ENCODE measurements at regions not wholly inside any gene's neighbourhood (a gene's known extent, or its start where the extent isn't known, plus 50 kb on each side); places are given as distances from the start of the nearest gene placed in this dataset.

- Histone ChIP-seq H3K4me1 (ENCODE audit: control insufficient read depth, insufficient read depth, low read length, unreplicated experiment) (peaks cover 28% of the 10 kb centered on the region), H3K27me3 (ENCODE audit: insufficient read depth, low read length) (no peaks in the 10 kb centered on the region), H3K4me3 (ENCODE audit: low read depth, low read length) (no peak overlapping the region), H3K36me3 (ENCODE audit: insufficient read depth, low read length) (no peaks in the 10 kb centered on the region), H2AFZ (ENCODE audit: low read length, unreplicated experiment) (no peak overlapping the region), H3K27ac (ENCODE audit: low read depth, low read length) (no peak overlapping the region), H3K79me2 (ENCODE audit: control insufficient read depth, insufficient read depth, low read length, unreplicated experiment) (no peaks in the 10 kb centered on the region)
Observed at GRCh38 chr9:12874395-12874794, 99.6 kb downstream of the LURAP1L start.

- no peaks in the 10 kb centered on the region for H3K27me3 ChIP-seq (ENCODE audit: insufficient read depth, low read length)
- H3K4me3 ChIP-seq (ENCODE audit: low read depth, low read length) = no peak overlapping the region
- no peaks in the 10 kb centered on the region for H3K79me2 ChIP-seq (ENCODE audit: control insufficient read depth, insufficient read depth, low read length, unreplicated experiment)
- H3K4me1 ChIP-seq (ENCODE audit: control insufficient read depth, insufficient read depth, low read length, unreplicated experiment) = peaks cover 32% of the 10 kb centered on the region
- no peaks in the 10 kb centered on the region for H3K36me3 ChIP-seq (ENCODE audit: insufficient read depth, low read length)
- H2AFZ ChIP-seq (ENCODE audit: low read length, unreplicated experiment) = no peak overlapping the region
- no peak overlapping the region for H3K27ac ChIP-seq (ENCODE audit: low read depth, low read length)
Observed at GRCh38 chr9:12875191-12875590, 100.4 kb downstream of the LURAP1L start.

GRCh38 chr9:12876872-12877271, 102.1 kb downstream of the LURAP1L start:
- H3K27ac ChIP-seq (ENCODE audit: low read depth, low read length) = no peak overlapping the region
- H3K27me3 ChIP-seq (ENCODE audit: insufficient read depth, low read length) = no peaks in the 10 kb centered on the region
- H3K4me3 ChIP-seq (ENCODE audit: low read depth, low read length) = no peak overlapping the region
- H3K79me2 ChIP-seq (ENCODE audit: control insufficient read depth, insufficient read depth, low read length, unreplicated experiment) = no peaks in the 10 kb centered on the region
- H3K4me1 ChIP-seq (ENCODE audit: control insufficient read depth, insufficient read depth, low read length, unreplicated experiment) = peaks cover 47% of the 10 kb centered on the region
- H2AFZ ChIP-seq (ENCODE audit: low read length, unreplicated experiment) = no peak overlapping the region
- no peaks in the 10 kb centered on the region for H3K36me3 ChIP-seq (ENCODE audit: insufficient read depth, low read length)

- Histone ChIP-seq H2AFZ (ENCODE audit: low read length, unreplicated experiment) (peak overlapping the region; percentile 7), H3K27me3 (ENCODE audit: insufficient read depth, low read length) (no peaks in the 10 kb centered on the region), H3K79me2 (ENCODE audit: control insufficient read depth, insufficient read depth, low read length, unreplicated experiment) (no peaks in the 10 kb centered on the region), H3K36me3 (ENCODE audit: insufficient read depth, low read length) (no peaks in the 10 kb centered on the region), H3K27ac (ENCODE audit: low read depth, low read length) (0 out of 2 replicates have a peak overlapping the region, but pooled peaks have one; percentile 21), H3K4me3 (ENCODE audit: low read depth, low read length) (no peak overlapping the region), H3K4me1 (ENCODE audit: control insufficient read depth, insufficient read depth, low read length, unreplicated experiment) (peaks cover 63% of the 10 kb centered on the region)
Observed at GRCh38 chr9:12878351-12878978, 103.6 kb downstream of the LURAP1L start.

- Histone ChIP-seq H3K4me3 (ENCODE audit: low read depth, low read length) (no peak overlapping the region), H3K27ac (ENCODE audit: low read depth, low read length) (no peak overlapping the region), H3K79me2 (ENCODE audit: control insufficient read depth, insufficient read depth, low read length, unreplicated experiment) (no peaks in the 10 kb centered on the region), H3K36me3 (ENCODE audit: insufficient read depth, low read length) (no peaks in the 10 kb centered on the region), H3K4me1 (ENCODE audit: control insufficient read depth, insufficient read depth, low read length, unreplicated experiment) (peaks cover 63% of the 10 kb centered on the region), H2AFZ (ENCODE audit: low read length, unreplicated experiment) (peak overlapping the region; percentile 43), H3K27me3 (ENCODE audit: insufficient read depth, low read length) (no peaks in the 10 kb centered on the region)
Observed at GRCh38 chr9:12879961-12880360, 105.1 kb downstream of the LURAP1L start.

- H3K27me3 ChIP-seq (ENCODE audit: insufficient read depth, low read length) = no peaks in the 10 kb centered on the region
- H3K79me2 ChIP-seq (ENCODE audit: control insufficient read depth, insufficient read depth, low read length, unreplicated experiment) = no peaks in the 10 kb centered on the region
- no peaks in the 10 kb centered on the region for H3K36me3 ChIP-seq (ENCODE audit: insufficient read depth, low read length)
- H2AFZ ChIP-seq (ENCODE audit: low read length, unreplicated experiment) = peak overlapping the region; percentile 43
- peaks cover 62% of the 10 kb centered on the region for H3K4me1 ChIP-seq (ENCODE audit: control insufficient read depth, insufficient read depth, low read length, unreplicated experiment)
- H3K27ac ChIP-seq (ENCODE audit: low read depth, low read length) = no peak overlapping the region
- no peak overlapping the region for H3K4me3 ChIP-seq (ENCODE audit: low read depth, low read length)
Observed at GRCh38 chr9:12880406-12881015, 105.7 kb downstream of the LURAP1L start.

GRCh38 chr9:12882430-12882829, 107.6 kb downstream of the LURAP1L start:
- Histone ChIP-seq H3K27ac (ENCODE audit: low read depth, low read length) (peak overlapping the region; percentile 76), H3K4me3 (ENCODE audit: low read depth, low read length) (peak overlapping the region; percentile 48), H2AFZ (ENCODE audit: low read length, unreplicated experiment) (peak overlapping the region; percentile 86), H3K4me1 (ENCODE audit: control insufficient read depth, insufficient read depth, low read length, unreplicated experiment) (peaks cover 60% of the 10 kb centered on the region), H3K79me2 (ENCODE audit: control insufficient read depth, insufficient read depth, low read length, unreplicated experiment) (no peaks in the 10 kb centered on the region), H3K27me3 (ENCODE audit: insufficient read depth, low read length) (no peaks in the 10 kb centered on the region), H3K36me3 (ENCODE audit: insufficient read depth, low read length) (no peaks in the 10 kb centered on the region)

GRCh38 chr9:12884736-12885395, 110.0 kb downstream of the LURAP1L start:
- Histone ChIP-seq H3K36me3 (ENCODE audit: insufficient read depth, low read length) (no peaks in the 10 kb centered on the region), H3K27me3 (ENCODE audit: insufficient read depth, low read length) (no peaks in the 10 kb centered on the region), H2AFZ (ENCODE audit: low read length, unreplicated experiment) (peak overlapping the region; percentile 81), H3K27ac (ENCODE audit: low read depth, low read length) (0 out of 2 replicates have a peak overlapping the region, but pooled peaks have one; percentile 13), H3K79me2 (ENCODE audit: control insufficient read depth, insufficient read depth, low read length, unreplicated experiment) (no peaks in the 10 kb centered on the region), H3K4me1 (ENCODE audit: control insufficient read depth, insufficient read depth, low read length, unreplicated experiment) (peaks cover 42% of the 10 kb centered on the region), H3K4me3 (ENCODE audit: low read depth, low read length) (no peak overlapping the region)

GRCh38 chr9:12889402-12890106, 114.7 kb downstream of the LURAP1L start:
- Histone ChIP-seq H3K4me1 (ENCODE audit: control insufficient read depth, insufficient read depth, low read length, unreplicated experiment) (peaks cover 7% of the 10 kb centered on the region), H3K36me3 (ENCODE audit: insufficient read depth, low read length) (no peaks in the 10 kb centered on the region), H2AFZ (ENCODE audit: low read length, unreplicated experiment) (no peak overlapping the region), H3K4me3 (ENCODE audit: low read depth, low read length) (no peak overlapping the region), H3K27me3 (ENCODE audit: insufficient read depth, low read length) (no peaks in the 10 kb centered on the region), H3K79me2 (ENCODE audit: control insufficient read depth, insufficient read depth, low read length, unreplicated experiment) (no peaks in the 10 kb centered on the region), H3K27ac (ENCODE audit: low read depth, low read length) (no peak overlapping the region)

- H2AFZ ChIP-seq (ENCODE audit: low read length, unreplicated experiment) = no peak overlapping the region
- no peak overlapping the region for H3K27ac ChIP-seq (ENCODE audit: low read depth, low read length)
- H3K4me3 ChIP-seq (ENCODE audit: low read depth, low read length) = no peak overlapping the region
- no peaks in the 10 kb centered on the region for H3K79me2 ChIP-seq (ENCODE audit: control insufficient read depth, insufficient read depth, low read length, unreplicated experiment)
- H3K36me3 ChIP-seq (ENCODE audit: insufficient read depth, low read length) = no peaks in the 10 kb centered on the region
- H3K4me1 ChIP-seq (ENCODE audit: control insufficient read depth, insufficient read depth, low read length, unreplicated experiment) = peaks cover 4% of the 10 kb centered on the region
- no peaks in the 10 kb centered on the region for H3K27me3 ChIP-seq (ENCODE audit: insufficient read depth, low read length)
Observed at GRCh38 chr9:12891588-12891987, 116.8 kb downstream of the LURAP1L start.
